ENCODE measurements at regions not wholly inside any gene's neighbourhood (a gene's known extent, or its start where the extent isn't known, plus 50 kb on each side); places are given as distances from the start of the nearest gene placed in this dataset.

GRCh38 chr4:58411904-58412303, 1301.7 kb upstream of the IGFBP7 start:
- no peaks in the 10 kb centered on the region for H3K4me1 Mint-ChIP-seq (ENCODE audit: low read depth, unreplicated experiment)
- DNase-seq, result no peak
- no peak for TF ChIP-seq CTCF (IDR thresholded peaks at IDR 0.05; ENCODE audit: partially characterized antibody, unreplicated experiment)
- H3K36me3 Mint-ChIP-seq (ENCODE audit: unreplicated experiment), result no peaks in the 10 kb centered on the region
- no peaks in the 10 kb centered on the region for H3K27me3 Mint-ChIP-seq (ENCODE audit: unreplicated experiment)
- H3K27ac Mint-ChIP-seq (ENCODE audit: unreplicated experiment), result no peak overlapping the region
- H3K4me3 Mint-ChIP-seq (ENCODE audit: unreplicated experiment), result no peak overlapping the region
- H3K9me3 Mint-ChIP-seq (ENCODE audit: unreplicated experiment), result no peaks in the 10 kb centered on the region

- Mint-ChIP-seq H3K36me3 (ENCODE audit: unreplicated experiment) (no peaks in the 10 kb centered on the region), H3K9me3 (ENCODE audit: unreplicated experiment) (peaks cover 6% of the 10 kb centered on the region), H3K4me1 (ENCODE audit: low read depth, unreplicated experiment) (no peaks in the 10 kb centered on the region), H3K4me3 (ENCODE audit: unreplicated experiment) (no peak overlapping the region), H3K27me3 (ENCODE audit: unreplicated experiment) (no peaks in the 10 kb centered on the region), H3K27ac (ENCODE audit: unreplicated experiment) (no peak overlapping the region)
- DNase-seq, result no peak
- no peak for TF ChIP-seq CTCF (IDR thresholded peaks at IDR 0.05; ENCODE audit: partially characterized antibody, unreplicated experiment)
These were observed 1296.6 kb upstream of the IGFBP7 start for GRCh38 chr4:58406762-58407161.

GRCh38 chr4:58368221-58368620, 1258.0 kb upstream of the IGFBP7 start:
- no peak for DNase-seq

GRCh38 chr4:58360354-58361133, 1250.4 kb upstream of the IGFBP7 start:
- Mint-ChIP-seq H3K36me3 (ENCODE audit: unreplicated experiment) (peaks cover 18% of the 10 kb centered on the region), H3K27me3 (ENCODE audit: unreplicated experiment) (peaks cover 3% of the 10 kb centered on the region), H3K27ac (ENCODE audit: unreplicated experiment) (no peak overlapping the region), H3K9me3 (ENCODE audit: unreplicated experiment) (peaks cover 2% of the 10 kb centered on the region), H3K4me1 (ENCODE audit: low read depth, unreplicated experiment) (no peaks in the 10 kb centered on the region), H3K4me3 (ENCODE audit: unreplicated experiment) (no peak overlapping the region)
- DNase-seq, result no peak
- no peak for TF ChIP-seq CTCF (IDR thresholded peaks at IDR 0.05; ENCODE audit: partially characterized antibody, unreplicated experiment)

More at GRCh38 chr4:58368221-58368620, 1258.0 kb upstream of the IGFBP7 start:
- no peak overlapping the region for H3K4me3 Mint-ChIP-seq (ENCODE audit: unreplicated experiment)
- no peaks in the 10 kb centered on the region for H3K9me3 Mint-ChIP-seq (ENCODE audit: unreplicated experiment)
- H3K36me3 Mint-ChIP-seq (ENCODE audit: unreplicated experiment), result no peaks in the 10 kb centered on the region
- H3K4me1 Mint-ChIP-seq (ENCODE audit: low read depth, unreplicated experiment), result peaks cover 3% of the 10 kb centered on the region
- TF ChIP-seq CTCF (IDR thresholded peaks at IDR 0.05; ENCODE audit: partially characterized antibody, unreplicated experiment), result no peak
- H3K27me3 Mint-ChIP-seq (ENCODE audit: unreplicated experiment), result peaks cover 2% of the 10 kb centered on the region
- no peak overlapping the region for H3K27ac Mint-ChIP-seq (ENCODE audit: unreplicated experiment)

GRCh38 chr4:58359590-58359989, 1249.4 kb upstream of the IGFBP7 start:
- TF ChIP-seq CTCF (IDR thresholded peaks at IDR 0.05; ENCODE audit: partially characterized antibody, unreplicated experiment), result no peak
- Mint-ChIP-seq H3K27ac (ENCODE audit: unreplicated experiment) (no peak overlapping the region), H3K9me3 (ENCODE audit: unreplicated experiment) (peaks cover 2% of the 10 kb centered on the region), H3K27me3 (ENCODE audit: unreplicated experiment) (peaks cover 3% of the 10 kb centered on the region), H3K4me1 (ENCODE audit: low read depth, unreplicated experiment) (no peaks in the 10 kb centered on the region), H3K36me3 (ENCODE audit: unreplicated experiment) (peaks cover 18% of the 10 kb centered on the region), H3K4me3 (ENCODE audit: unreplicated experiment) (no peak overlapping the region)
- DNase-seq, result no peak
